ENCODE measurements at regions not wholly inside any gene's neighbourhood (a gene's known extent, or its start where the extent isn't known, plus 50 kb on each side); places are given as distances from the start of the nearest gene placed in this dataset.

DNA sequence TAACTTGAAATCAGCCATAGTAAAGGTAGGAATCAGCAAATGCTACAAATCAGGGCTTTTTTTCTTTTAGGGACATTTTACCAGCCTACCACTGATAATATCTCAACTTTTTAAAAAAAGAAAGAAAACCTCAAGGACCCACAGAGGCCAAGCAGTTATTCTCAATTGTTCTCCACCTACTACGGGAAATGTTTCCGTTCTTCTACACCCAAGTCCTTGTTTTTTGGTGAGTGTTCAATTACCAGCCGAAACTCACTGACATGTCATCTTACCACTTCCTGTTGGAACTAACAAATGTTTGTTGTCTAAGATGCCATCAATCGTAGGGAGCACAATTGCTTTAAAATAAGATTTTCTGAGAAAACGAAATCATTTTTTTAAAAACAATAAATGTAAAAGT, 50.2 kb upstream of the CDK1 start:
- TF ChIP-seq, protein P1, sequence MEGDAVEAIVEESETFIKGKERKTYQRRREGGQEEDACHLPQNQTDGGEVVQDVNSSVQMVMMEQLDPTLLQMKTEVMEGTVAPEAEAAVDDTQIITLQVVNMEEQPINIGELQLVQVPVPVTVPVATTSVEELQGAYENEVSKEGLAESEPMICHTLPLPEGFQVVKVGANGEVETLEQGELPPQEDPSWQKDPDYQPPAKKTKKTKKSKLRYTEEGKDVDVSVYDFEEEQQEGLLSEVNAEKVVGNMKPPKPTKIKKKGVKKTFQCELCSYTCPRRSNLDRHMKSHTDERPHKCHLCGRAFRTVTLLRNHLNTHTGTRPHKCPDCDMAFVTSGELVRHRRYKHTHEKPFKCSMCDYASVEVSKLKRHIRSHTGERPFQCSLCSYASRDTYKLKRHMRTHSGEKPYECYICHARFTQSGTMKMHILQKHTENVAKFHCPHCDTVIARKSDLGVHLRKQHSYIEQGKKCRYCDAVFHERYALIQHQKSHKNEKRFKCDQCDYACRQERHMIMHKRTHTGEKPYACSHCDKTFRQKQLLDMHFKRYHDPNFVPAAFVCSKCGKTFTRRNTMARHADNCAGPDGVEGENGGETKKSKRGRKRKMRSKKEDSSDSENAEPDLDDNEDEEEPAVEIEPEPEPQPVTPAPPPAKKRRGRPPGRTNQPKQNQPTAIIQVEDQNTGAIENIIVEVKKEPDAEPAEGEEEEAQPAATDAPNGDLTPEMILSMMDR (IDR thresholded peaks at IDR 0.05): no peak
- TF ChIP-seq POLR2A (IDR thresholded peaks at IDR 0.05): no peak
- Histone ChIP-seq H3K4me1 (no peaks in the 10 kb centered on the region), H3K27ac (no peak overlapping the region), H3K4me3 (no peak overlapping the region), H3K9me3 (no peaks in the 10 kb centered on the region), H3K27me3 (no peaks in the 10 kb centered on the region), H3K36me3 (no peaks in the 10 kb centered on the region)
- no peak for DNase-seq
- intact Hi-C loops (cut with DNase I; ENCODE audit: low total_unique reads): no loop called here

DNA sequence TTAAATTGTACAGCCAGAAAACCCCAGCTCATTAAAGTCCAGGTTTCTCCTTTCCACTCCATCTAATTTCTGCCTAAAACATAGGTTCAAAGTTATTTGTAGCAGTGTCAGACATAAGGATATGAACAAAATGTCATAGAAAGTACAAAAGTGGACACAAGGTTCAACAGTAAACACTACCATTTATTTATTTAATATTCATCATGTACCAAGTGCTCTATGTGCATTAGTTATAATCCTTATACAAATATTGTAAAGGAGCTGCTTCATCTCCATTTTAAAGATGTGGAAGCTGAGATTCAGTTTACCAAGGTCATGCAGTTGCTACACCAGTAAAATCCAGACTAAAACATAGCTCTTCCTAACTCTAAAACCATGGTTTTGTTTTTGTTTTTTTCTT, 52.0 kb upstream of the CDK1 start:
- Histone ChIP-seq H3K36me3 (no peaks in the 10 kb centered on the region), H3K4me1 (no peaks in the 10 kb centered on the region), H3K4me3 (no peak overlapping the region), H3K9me3 (no peaks in the 10 kb centered on the region), H3K27me3 (no peaks in the 10 kb centered on the region), H3K27ac (no peak overlapping the region)
- DNase-seq: no peak
- no peak for TF ChIP-seq POLR2A (IDR thresholded peaks at IDR 0.05)
- TF ChIP-seq, protein P1 (IDR thresholded peaks at IDR 0.05): no peak
- intact Hi-C loops (cut with DNase I; ENCODE audit: low total_unique reads): no loop called here

DNA sequence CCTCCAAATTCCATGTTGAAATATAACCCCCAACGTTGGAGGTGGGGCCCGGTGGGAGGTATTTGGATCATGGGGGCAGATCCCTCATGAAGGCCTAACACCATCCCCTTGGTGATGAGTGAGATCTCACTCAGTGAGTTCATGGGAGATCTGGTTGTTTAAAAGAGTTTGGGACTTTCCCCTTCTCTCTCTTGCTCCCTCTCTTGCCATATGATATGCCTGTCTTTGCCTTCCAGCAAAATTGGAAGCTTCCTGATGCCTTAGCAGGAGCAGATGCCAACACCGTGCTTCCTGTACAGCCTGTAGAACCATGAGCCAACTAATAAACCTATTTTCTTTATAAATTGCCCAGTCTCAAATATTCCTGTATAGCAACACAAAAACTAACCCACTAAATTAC, 55.7 kb upstream of the CDK1 start:
- intact Hi-C loops (cut with DNase I; ENCODE audit: low total_unique reads): no loop called here
- TF ChIP-seq, protein P1 (IDR thresholded peaks at IDR 0.05): no peak
- TF ChIP-seq POLR2A (IDR thresholded peaks at IDR 0.05): no peak
- DNase-seq: no peak
- Histone ChIP-seq H3K27ac (no peak overlapping the region), H3K4me1 (no peaks in the 10 kb centered on the region), H3K36me3 (no peaks in the 10 kb centered on the region), H3K9me3 (no peaks in the 10 kb centered on the region), H3K27me3 (no peaks in the 10 kb centered on the region), H3K4me3 (no peak overlapping the region)

DNA sequence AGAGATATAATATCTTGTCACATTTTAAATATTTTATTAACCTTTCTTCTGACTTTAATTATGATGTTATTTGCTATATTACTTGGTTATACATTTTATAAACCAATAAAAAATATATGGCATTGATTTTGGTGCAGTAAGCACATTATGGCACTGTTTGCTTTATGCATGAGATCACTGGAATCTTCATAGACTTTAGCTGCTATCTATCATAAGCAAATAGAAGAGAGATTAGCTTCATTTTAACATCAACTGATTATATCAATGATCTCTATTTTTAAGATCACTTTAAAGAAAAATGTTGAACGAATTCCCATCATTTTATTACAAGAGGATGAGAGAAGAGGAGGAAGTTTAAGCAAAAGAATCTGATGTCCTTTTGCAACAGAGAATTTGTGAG, 58.6 kb upstream of the CDK1 start:
- Histone ChIP-seq H3K36me3 (no peaks in the 10 kb centered on the region), H3K4me3 (no peak overlapping the region), H3K27me3 (no peaks in the 10 kb centered on the region), H3K4me1 (no peaks in the 10 kb centered on the region), H3K9me3 (no peaks in the 10 kb centered on the region), H3K27ac (no peak overlapping the region)
- no peak for TF ChIP-seq POLR2A (IDR thresholded peaks at IDR 0.05)
- TF ChIP-seq, protein P1 (IDR thresholded peaks at IDR 0.05): no peak
- intact Hi-C loops (cut with DNase I; ENCODE audit: low total_unique reads): no loop called here
- no peak for DNase-seq

DNA sequence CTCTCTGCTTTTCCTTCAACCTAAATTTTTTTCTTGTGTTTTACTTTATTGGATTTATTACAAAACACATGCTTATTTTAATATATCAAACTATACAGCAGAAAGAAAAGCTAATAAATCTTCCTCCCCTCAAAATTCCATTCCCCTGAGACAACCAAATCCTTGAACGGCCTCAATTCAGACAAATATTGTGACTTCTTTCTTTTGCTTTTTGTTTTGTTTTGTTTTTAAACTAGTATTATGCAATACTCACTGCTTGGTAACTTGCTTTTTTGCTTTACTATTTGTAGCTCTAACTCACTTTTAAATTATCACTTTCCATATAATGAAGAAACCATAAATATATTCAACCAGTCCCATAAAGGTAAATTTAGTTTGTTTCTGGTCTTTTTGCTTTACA, 59.4 kb upstream of the CDK1 start:
- Histone ChIP-seq H3K4me1 (no peaks in the 10 kb centered on the region), H3K4me3 (no peak overlapping the region), H3K36me3 (no peaks in the 10 kb centered on the region), H3K27ac (peak overlapping the region in 1 of 2 donors; percentile 2), H3K9me3 (no peaks in the 10 kb centered on the region), H3K27me3 (no peaks in the 10 kb centered on the region)
- intact Hi-C loops (cut with DNase I; ENCODE audit: low total_unique reads): no loop called here
- no peak for DNase-seq
- TF ChIP-seq, protein P1 (IDR thresholded peaks at IDR 0.05): no peak
- TF ChIP-seq POLR2A (IDR thresholded peaks at IDR 0.05): no peak
